ENCODE measurements at regions not wholly inside any gene's neighbourhood (a gene's known extent, or its start where the extent isn't known, plus 50 kb on each side); places are given as distances from the start of the nearest gene placed in this dataset.

DNA sequence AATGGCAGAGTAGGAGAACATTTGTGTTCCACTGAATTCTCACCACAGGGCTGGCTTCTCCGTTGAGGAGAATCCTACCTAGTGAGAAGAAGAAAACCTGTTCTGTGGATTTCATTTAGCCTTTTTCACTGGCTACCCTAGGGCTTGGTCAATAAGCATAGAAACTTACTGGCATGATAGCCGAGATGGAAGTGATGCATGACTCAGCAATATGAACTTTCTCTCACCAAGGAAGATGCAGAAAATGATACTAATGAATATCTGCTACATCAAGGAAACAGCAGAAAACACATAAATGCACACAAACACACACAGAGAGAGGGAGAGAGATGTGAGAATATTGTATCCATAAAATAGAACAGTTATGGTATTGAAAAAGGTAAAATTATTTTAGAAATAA, 216.3 kb downstream of the HHIP start:
- no peak for TF ChIP-seq HNF4G (IDR thresholded peaks at IDR 0.05)
- TF ChIP-seq, protein P1, sequence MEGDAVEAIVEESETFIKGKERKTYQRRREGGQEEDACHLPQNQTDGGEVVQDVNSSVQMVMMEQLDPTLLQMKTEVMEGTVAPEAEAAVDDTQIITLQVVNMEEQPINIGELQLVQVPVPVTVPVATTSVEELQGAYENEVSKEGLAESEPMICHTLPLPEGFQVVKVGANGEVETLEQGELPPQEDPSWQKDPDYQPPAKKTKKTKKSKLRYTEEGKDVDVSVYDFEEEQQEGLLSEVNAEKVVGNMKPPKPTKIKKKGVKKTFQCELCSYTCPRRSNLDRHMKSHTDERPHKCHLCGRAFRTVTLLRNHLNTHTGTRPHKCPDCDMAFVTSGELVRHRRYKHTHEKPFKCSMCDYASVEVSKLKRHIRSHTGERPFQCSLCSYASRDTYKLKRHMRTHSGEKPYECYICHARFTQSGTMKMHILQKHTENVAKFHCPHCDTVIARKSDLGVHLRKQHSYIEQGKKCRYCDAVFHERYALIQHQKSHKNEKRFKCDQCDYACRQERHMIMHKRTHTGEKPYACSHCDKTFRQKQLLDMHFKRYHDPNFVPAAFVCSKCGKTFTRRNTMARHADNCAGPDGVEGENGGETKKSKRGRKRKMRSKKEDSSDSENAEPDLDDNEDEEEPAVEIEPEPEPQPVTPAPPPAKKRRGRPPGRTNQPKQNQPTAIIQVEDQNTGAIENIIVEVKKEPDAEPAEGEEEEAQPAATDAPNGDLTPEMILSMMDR (IDR thresholded peaks at IDR 0.05; ENCODE audit: low read depth, low read length, missing input control): no peak
- no peak for TF ChIP-seq GABPA (IDR thresholded peaks at IDR 0.05 in 1 of 2, conservative IDR thresholded peaks at IDR 0.05 in 1 of 2)
- TF ChIP-seq SP1 (IDR thresholded peaks at IDR 0.05): no peak
- TF ChIP-seq EGR1 (IDR thresholded peaks at IDR 0.05; ENCODE audit: low read depth in 2 of 2): no peak
- no peak for TF ChIP-seq TAF1 (conservative IDR thresholded peaks at IDR 0.05)
- TF ChIP-seq JUND (IDR thresholded peaks at IDR 0.05): no peak
- TF ChIP-seq, protein P2, sequence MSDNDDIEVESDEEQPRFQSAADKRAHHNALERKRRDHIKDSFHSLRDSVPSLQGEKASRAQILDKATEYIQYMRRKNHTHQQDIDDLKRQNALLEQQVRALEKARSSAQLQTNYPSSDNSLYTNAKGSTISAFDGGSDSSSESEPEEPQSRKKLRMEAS (IDR thresholded peaks at IDR 0.05): no peak
- no peak for TF ChIP-seq RXRA (IDR thresholded peaks at IDR 0.05)
- TF ChIP-seq RAD21 (IDR thresholded peaks at IDR 0.05): no peak
- TF ChIP-seq, protein P3, sequence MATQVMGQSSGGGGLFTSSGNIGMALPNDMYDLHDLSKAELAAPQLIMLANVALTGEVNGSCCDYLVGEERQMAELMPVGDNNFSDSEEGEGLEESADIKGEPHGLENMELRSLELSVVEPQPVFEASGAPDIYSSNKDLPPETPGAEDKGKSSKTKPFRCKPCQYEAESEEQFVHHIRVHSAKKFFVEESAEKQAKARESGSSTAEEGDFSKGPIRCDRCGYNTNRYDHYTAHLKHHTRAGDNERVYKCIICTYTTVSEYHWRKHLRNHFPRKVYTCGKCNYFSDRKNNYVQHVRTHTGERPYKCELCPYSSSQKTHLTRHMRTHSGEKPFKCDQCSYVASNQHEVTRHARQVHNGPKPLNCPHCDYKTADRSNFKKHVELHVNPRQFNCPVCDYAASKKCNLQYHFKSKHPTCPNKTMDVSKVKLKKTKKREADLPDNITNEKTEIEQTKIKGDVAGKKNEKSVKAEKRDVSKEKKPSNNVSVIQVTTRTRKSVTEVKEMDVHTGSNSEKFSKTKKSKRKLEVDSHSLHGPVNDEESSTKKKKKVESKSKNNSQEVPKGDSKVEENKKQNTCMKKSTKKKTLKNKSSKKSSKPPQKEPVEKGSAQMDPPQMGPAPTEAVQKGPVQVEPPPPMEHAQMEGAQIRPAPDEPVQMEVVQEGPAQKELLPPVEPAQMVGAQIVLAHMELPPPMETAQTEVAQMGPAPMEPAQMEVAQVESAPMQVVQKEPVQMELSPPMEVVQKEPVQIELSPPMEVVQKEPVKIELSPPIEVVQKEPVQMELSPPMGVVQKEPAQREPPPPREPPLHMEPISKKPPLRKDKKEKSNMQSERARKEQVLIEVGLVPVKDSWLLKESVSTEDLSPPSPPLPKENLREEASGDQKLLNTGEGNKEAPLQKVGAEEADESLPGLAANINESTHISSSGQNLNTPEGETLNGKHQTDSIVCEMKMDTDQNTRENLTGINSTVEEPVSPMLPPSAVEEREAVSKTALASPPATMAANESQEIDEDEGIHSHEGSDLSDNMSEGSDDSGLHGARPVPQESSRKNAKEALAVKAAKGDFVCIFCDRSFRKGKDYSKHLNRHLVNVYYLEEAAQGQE (IDR thresholded peaks at IDR 0.05): no peak
- no peak for TF ChIP-seq YY1 (IDR thresholded peaks at IDR 0.05)
- TF ChIP-seq, protein P4, sequence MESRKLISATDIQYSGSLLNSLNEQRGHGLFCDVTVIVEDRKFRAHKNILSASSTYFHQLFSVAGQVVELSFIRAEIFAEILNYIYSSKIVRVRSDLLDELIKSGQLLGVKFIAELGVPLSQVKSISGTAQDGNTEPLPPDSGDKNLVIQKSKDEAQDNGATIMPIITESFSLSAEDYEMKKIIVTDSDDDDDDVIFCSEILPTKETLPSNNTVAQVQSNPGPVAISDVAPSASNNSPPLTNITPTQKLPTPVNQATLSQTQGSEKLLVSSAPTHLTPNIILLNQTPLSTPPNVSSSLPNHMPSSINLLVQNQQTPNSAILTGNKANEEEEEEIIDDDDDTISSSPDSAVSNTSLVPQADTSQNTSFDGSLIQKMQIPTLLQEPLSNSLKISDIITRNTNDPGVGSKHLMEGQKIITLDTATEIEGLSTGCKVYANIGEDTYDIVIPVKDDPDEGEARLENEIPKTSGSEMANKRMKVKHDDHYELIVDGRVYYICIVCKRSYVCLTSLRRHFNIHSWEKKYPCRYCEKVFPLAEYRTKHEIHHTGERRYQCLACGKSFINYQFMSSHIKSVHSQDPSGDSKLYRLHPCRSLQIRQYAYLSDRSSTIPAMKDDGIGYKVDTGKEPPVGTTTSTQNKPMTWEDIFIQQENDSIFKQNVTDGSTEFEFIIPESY (IDR thresholded peaks at IDR 0.05): no peak
- TF ChIP-seq, protein P5, sequence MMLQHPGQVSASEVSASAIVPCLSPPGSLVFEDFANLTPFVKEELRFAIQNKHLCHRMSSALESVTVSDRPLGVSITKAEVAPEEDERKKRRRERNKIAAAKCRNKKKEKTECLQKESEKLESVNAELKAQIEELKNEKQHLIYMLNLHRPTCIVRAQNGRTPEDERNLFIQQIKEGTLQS (IDR thresholded peaks at IDR 0.05): no peak

Measured in liver (tissue), 3 donors.